Cortex of kidney (tissue), 1 donor: ENCODE measurements at regions not wholly inside any gene's neighbourhood (a gene's known extent, or its start where the extent isn't known, plus 50 kb on each side); places are given as distances from the start of the nearest gene placed in this dataset.
"Not testable (repeated sequence)": the region's sequence is repeated elsewhere in the genome, so short reads cannot be mapped to it uniquely, and the experiment has no call there.

ENCODE experiments used
- DNase-seq: peaks from one replicate; lab custom pipeline; 2025; lab: John Stamatoyannopoulos, UW

GRCh38 chr16:8187782-8188372 lies 402.4 kb downstream of the TMEM114 start:
- DNase-seq, result no peak

DNA sequence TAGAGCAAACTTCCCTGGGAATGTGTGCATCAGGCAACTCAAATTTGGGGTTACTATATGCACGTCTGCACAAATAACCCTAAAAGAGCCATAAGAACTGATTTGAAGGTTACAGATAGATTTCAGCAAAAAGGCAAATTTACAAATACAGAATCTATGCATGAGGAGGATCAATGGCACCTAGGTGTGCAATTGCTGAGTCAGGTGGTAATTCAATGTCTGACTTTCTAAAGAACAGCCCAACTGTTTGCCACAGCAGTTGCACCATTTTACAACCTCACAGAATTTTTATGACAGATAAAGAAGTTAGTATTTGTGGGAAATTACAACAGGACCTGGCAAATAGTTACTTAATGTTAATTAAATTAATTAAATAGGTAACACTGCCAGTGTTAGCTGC lies 405.5 kb downstream of the TMEM114 start:
- DNase-seq, result no peak

- DNase-seq, result no peak
Measured at GRCh38 chr16:8183176-8184099, 406.9 kb downstream of the TMEM114 start.

- no peak for DNase-seq
Measured at GRCh38 chr16:8182761-8183160, 407.6 kb downstream of the TMEM114 start.

DNA sequence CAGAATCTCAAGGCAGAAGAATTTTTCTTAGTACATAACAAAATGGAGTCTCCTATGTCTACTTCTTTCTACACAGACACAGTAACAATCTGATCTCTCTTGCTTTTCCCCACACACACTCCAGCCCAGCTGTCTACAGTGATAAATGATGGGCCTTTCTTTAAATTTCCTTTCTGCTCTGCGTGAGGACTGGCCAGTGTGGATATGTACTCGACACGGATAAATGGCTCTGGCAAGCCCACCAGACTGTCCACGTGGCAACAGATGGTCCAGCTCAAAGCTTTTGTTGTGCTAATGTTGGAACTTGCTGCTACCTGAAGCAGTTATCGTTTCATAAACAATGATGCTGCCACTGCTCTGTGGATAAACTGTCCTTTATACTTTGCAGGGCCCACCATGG lies 410.7 kb downstream of the TMEM114 start:
- DNase-seq, result no peak

GRCh38 chr16:8178271-8178670 lies 412.0 kb downstream of the TMEM114 start:
- DNase-seq, result no peak

- no peak for DNase-seq
Measured at GRCh38 chr16:8175411-8175810, 414.9 kb downstream of the TMEM114 start.

GRCh38 chr16:8173111-8173644 lies 417.1 kb downstream of the TMEM114 start:
- no peak for DNase-seq

DNA sequence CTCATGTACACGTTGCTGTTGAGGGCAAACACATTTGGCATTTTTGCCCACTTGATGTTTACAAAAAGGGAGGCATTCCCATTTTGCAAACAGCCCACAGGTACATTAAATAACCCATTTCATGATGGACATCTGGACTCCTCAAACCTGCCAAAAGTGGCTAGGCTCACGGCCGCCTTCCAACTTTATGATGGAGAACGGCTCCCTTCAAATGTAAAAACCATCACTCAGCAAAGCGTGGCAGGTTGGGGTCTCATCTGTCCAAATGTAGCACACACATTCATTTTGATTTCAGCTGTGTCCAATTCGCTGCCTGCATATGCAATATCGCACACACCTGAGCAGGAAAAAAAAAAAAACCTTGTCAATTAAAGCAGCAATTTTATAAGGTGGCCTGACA lies 417.8 kb downstream of the TMEM114 start:
- DNase-seq, result no peak

- no peak for DNase-seq
Measured at GRCh38 chr16:8168016-8168415, 422.3 kb downstream of the TMEM114 start.

GRCh38 chr16:8167436-8167835 lies 422.9 kb downstream of the TMEM114 start:
- DNase-seq, result no peak

- DNase-seq, result no peak
Measured at GRCh38 chr16:8158051-8158450, 432.3 kb downstream of the TMEM114 start.

- DNase-seq, result no peak
Measured at GRCh38 chr16:8155275-8155674, 435.0 kb downstream of the TMEM114 start.

DNA sequence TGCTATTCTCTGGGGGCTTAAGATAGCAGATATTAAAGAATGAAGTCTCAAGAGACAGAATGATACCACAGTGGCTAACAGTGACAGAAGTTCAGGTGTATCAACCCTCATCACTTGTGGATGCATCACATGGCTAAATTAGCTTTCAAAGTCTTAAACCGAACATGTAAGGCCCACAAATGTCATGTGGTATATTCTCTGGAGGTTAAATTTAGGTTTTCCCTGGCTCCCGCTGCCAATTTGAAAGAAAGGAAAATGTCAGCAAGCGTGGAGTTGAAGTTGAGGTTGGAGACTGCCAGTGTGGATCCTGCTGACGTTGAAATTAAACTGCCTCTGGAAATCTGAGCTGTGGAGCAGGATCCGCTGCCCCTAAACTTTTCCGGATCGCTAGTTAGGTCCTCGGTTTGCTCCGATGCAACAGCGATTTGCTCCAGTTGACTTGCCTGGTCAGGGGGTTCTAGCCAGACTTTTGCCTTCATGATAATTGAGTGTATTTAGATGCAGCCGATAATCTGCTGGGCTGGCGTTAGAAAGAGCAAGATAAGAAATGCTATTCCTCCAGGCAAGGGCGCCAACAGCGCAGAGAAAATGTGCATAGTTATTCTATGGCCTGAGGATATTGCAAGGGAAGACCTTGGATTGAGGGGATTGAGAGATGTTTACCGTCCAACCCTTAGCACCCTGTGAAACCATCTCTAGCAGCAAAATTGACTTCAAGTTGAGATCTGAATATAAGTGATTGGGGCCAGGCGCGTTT lies 443.9 kb downstream of the TMEM114 start:
- DNase-seq, result no peak

DNA sequence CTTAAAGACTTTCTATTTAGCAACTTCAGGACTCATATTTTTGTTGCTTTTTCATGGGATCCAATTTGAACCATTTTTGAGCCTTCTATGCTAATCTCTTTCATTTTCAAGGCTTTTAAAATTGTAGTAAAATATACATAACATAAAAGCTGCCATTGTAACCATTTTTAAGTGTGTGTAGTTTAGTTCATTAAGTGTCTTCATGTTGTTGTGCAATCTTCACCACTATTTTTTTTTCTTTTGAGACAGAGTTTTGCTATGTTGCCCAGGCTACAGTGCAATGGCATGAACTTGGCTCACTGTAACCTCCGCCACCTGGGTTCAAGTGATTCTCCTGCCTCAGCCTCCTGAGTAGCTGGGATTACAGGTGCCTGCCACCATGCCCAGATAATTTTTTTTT lies 451.6 kb downstream of the TMEM114 start:
- no peak for DNase-seq

GRCh38 chr16:8137606-8138005 lies 452.7 kb downstream of the TMEM114 start:
- no peak for DNase-seq

- DNase-seq, result no peak
Measured at GRCh38 chr16:8130197-8130596, 460.1 kb downstream of the TMEM114 start.

- no peak for DNase-seq
Measured at GRCh38 chr16:8127070-8127469, 463.2 kb downstream of the TMEM114 start.

DNA sequence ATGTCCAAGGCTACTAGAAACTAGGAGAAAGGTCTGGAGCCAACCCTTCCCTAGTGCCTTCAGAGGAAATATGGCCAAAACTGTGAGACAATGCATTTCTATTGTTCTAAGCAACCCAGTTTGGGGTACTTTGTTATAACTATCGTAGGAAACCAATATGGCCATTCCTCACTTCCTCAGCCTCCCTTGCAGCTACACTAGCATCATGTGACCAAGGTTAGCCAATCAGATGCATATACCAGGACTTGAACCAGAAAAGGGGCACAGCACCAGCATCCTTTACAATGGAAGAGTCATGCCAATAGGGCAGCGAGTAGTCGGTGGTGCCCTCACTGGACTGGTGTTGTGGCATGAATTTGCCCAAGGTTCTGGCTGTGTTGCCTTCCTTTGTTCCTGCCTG lies 464.0 kb downstream of the TMEM114 start:
- no peak for DNase-seq

- no peak for DNase-seq
Measured at GRCh38 chr16:8120001-8120400, 470.3 kb downstream of the TMEM114 start.

DNA sequence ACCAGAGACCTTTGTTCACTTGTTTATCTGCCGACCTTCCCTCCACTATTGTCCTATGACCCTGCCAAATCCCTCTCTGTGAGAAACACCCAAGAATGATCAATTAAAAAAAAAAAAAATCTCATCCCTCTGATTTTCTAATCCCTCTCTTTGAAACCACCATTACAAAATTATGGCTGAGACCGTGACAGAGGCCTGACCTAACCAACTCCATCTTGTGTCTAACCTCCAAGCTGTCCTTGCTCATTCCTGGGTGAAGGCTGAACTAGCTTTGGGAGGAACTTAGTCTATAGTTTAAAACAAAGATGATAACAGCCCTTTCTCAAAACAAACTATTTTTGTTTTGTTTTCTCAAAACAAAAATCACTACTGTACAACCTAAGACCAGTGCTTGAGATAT lies 474.5 kb downstream of the TMEM114 start:
- no peak for DNase-seq

DNA sequence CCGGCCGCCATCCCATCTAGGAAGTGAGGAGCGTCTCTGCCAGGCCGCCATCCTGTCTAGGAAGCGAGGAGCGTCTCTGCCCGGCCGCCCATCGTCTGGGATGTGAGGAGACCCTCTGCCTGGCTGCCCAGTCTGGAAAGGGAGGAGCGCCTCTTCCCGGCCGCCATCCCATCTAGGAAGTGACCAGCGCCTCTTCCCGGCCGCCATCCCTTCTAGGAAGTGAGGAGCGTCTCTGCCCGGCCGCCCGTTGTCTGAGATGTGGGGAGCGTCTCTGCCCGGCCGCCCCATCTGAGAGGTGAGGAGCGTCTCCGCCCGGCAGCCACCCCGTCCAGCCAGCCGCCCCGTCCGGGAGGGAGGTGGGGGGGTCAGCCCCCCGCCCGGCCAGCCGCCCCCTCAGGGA lies 475.4 kb downstream of the TMEM114 start:
- not testable (repeated sequence) for DNase-seq

DNA sequence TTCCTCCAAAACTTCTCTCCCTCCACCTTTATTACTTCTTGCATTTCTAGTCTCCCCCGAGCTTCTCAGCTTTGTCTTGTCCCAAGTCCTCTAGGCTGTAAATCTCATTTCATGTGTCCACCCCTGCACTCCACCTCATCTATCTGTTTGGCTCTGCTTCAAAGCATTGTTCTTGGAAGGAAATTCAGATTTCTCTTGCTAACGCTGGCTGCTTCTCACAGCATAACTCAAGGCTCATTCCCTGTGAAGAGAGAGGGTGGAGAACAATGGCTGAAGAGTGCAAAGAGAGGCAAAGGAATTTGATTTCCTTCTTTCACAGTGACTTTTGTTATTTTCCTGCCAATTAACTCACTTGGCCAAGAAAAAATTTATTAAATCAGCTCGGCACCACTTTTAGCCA lies 476.5 kb downstream of the TMEM114 start:
- DNase-seq, result no peak
